ENCODE measurements at regions not wholly inside any gene's neighbourhood (a gene's known extent, or its start where the extent isn't known, plus 50 kb on each side); places are given as distances from the start of the nearest gene placed in this dataset.

DNA sequence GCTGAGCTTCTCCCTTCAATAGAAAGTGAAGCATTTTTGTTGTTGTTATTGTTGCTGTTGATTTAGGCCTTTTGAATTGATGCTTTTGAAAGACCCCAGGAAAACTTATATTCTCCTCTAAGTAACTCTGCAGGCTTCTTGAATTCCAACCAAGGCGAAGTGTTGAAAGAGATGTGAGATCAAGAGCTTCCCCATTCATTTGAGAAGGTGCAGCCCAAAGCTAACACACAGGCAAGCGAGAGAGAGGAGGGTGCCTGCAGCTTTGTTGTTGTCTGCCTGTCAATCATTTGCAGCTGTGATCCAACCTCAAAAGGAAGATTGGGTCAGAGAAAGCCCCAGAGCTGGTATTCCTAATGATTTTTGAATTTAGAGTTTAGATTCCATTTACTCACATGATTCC, 963.6 kb upstream of the CNTNAP5 start:
- Histone ChIP-seq H3K4me1 (replicated peaks; ENCODE audit: insufficient read depth) (no peaks in the 10 kb centered on the region), H3K36me3 (ENCODE audit: low read depth) (no peaks in the 10 kb centered on the region), H3K4me2 (no peak overlapping the region), H3K9me3 (ENCODE audit: insufficient read depth, low read depth) (peaks cover 4% of the 10 kb centered on the region; the same call in 1 of the 2 replicates), H3K79me2 (ENCODE audit: low read depth) (no peaks in the 10 kb centered on the region), H3F3A (ENCODE audit: insufficient read depth, low read depth) (no peaks in the 10 kb centered on the region), H3K27ac (no peak overlapping the region), H2AFZ (no peak overlapping the region), H3K9me2 (ENCODE audit: insufficient read depth) (no peaks in the 10 kb centered on the region), H4K20me1 (ENCODE audit: insufficient read depth) (no peaks in the 10 kb centered on the region), H3K4me3 (no peak overlapping the region), H3K27me3 (ENCODE audit: insufficient read depth, low read depth) (no peaks in the 10 kb centered on the region)
- DNase-seq: no peak
- ChIA-PET CTCF (no interaction called here), POLR2A (ENCODE audit: unreplicated experiment) (no interaction called here)
- TF ChIP-seq EZH2 (IDR thresholded peaks at IDR 0.05; ENCODE audit: low read depth): no peak
- TF ChIP-seq, protein P1, sequence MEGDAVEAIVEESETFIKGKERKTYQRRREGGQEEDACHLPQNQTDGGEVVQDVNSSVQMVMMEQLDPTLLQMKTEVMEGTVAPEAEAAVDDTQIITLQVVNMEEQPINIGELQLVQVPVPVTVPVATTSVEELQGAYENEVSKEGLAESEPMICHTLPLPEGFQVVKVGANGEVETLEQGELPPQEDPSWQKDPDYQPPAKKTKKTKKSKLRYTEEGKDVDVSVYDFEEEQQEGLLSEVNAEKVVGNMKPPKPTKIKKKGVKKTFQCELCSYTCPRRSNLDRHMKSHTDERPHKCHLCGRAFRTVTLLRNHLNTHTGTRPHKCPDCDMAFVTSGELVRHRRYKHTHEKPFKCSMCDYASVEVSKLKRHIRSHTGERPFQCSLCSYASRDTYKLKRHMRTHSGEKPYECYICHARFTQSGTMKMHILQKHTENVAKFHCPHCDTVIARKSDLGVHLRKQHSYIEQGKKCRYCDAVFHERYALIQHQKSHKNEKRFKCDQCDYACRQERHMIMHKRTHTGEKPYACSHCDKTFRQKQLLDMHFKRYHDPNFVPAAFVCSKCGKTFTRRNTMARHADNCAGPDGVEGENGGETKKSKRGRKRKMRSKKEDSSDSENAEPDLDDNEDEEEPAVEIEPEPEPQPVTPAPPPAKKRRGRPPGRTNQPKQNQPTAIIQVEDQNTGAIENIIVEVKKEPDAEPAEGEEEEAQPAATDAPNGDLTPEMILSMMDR (conservative IDR thresholded peaks at IDR 0.05): no peak
- intact Hi-C loops (cut with micrococcal nuclease; ENCODE audit: unreplicated experiment): no loop called here
- no TSS peak for BruUV-seq (replicated peaks)

DNA sequence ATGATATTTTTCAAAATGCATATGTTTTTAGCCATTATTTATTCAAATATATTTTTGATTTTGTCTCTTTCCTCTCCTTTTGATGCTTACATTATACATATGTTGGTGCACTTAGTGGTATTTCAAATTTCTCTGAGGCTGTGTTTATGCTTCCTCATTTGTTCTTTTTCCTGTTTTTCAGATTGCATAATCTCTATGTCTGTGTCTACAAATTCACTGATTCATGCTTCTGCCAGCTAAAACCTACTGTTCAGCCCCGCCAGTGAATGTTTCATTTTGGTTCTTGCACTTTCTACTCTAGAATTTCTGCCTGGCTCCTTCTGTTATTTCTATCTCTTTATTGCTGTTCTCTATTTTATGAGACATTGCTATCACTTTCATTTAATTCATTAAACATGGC, 951.7 kb upstream of the CNTNAP5 start:
- peaks cover 7% of the 10 kb centered on the region; the same call in 1 of the 2 replicates for H3K9me2 ChIP-seq (ENCODE audit: insufficient read depth)

DNA sequence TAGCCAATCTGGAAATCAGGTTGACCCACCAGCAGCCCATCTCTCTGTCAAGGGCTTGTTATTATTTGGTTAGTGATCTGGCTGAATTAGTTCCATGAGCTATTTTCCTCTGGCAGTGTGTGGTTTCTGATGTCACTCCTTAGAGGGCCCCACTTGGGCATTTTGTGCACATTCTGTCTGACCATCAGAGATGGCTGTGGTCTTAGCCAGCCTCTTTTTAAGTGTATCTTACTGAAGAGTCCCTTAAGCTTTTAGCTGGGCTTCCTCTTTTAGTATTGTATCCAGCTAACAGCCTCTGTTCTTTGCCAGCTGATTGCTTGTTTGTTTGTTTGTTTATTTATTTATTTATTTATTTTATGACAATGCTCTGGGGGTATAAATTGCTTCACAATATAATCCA, 951.1 kb upstream of the CNTNAP5 start:
- BruUV-seq (replicated peaks): no TSS peak
- intact Hi-C loops (cut with micrococcal nuclease; ENCODE audit: unreplicated experiment): no loop called here
- POLR2A ChIA-PET (ENCODE audit: unreplicated experiment): no interaction called here

More for the DNA sequence above, 951.7 kb upstream of the CNTNAP5 start:
- intact Hi-C loops (cut with micrococcal nuclease; ENCODE audit: unreplicated experiment): no loop called here
- no TSS peak for BruUV-seq (replicated peaks)
- ChIA-PET POLR2A (ENCODE audit: unreplicated experiment) (no interaction called here), CTCF (no interaction called here)
- TF ChIP-seq, protein P1 (conservative IDR thresholded peaks at IDR 0.05): no peak
- TF ChIP-seq EZH2 (IDR thresholded peaks at IDR 0.05; ENCODE audit: low read depth): no peak
- Histone ChIP-seq H3K27me3 (ENCODE audit: insufficient read depth, low read depth) (no peaks in the 10 kb centered on the region), H3K4me3 (no peak overlapping the region), H3K79me2 (ENCODE audit: low read depth) (no peaks in the 10 kb centered on the region), H3K4me1 (replicated peaks; ENCODE audit: insufficient read depth) (no peaks in the 10 kb centered on the region), H3K4me2 (no peak overlapping the region), H3F3A (ENCODE audit: insufficient read depth, low read depth) (no peaks in the 10 kb centered on the region), H3K36me3 (ENCODE audit: low read depth) (no peaks in the 10 kb centered on the region), H3K27ac (no peak overlapping the region), H2AFZ (no peak overlapping the region), H3K9me3 (ENCODE audit: insufficient read depth, low read depth) (no peaks in the 10 kb centered on the region), H4K20me1 (ENCODE audit: insufficient read depth) (no peaks in the 10 kb centered on the region)
- DNase-seq: no peak

More for the DNA sequence above, 951.1 kb upstream of the CNTNAP5 start:
- Histone ChIP-seq H3K4me3 (no peak overlapping the region), H4K20me1 (ENCODE audit: insufficient read depth) (no peaks in the 10 kb centered on the region), H3K36me3 (ENCODE audit: low read depth) (no peaks in the 10 kb centered on the region), H3K4me1 (replicated peaks; ENCODE audit: insufficient read depth) (no peaks in the 10 kb centered on the region), H3K9me3 (ENCODE audit: insufficient read depth, low read depth) (no peaks in the 10 kb centered on the region), H2AFZ (no peak overlapping the region), H3F3A (ENCODE audit: insufficient read depth, low read depth) (no peaks in the 10 kb centered on the region), H3K9me2 (ENCODE audit: insufficient read depth) (peaks cover 9% of the 10 kb centered on the region; the same call in 1 of the 2 replicates), H3K27me3 (ENCODE audit: insufficient read depth, low read depth) (no peaks in the 10 kb centered on the region), H3K27ac (no peak overlapping the region), H3K4me2 (no peak overlapping the region), H3K79me2 (ENCODE audit: low read depth) (no peaks in the 10 kb centered on the region)
- no peak for DNase-seq
- TF ChIP-seq, protein P1 (conservative IDR thresholded peaks at IDR 0.05): no peak
- no peak for TF ChIP-seq EZH2 (IDR thresholded peaks at IDR 0.05; ENCODE audit: low read depth)
- CTCF ChIA-PET: no interaction called here

Data from PC-9 (cell line).